ENCODE measurements at regions not wholly inside any gene's neighbourhood (a gene's known extent, or its start where the extent isn't known, plus 50 kb on each side); places are given as distances from the start of the nearest gene placed in this dataset.

- H3K4me1 ChIP-seq (replicated peaks in 1 of 4; ENCODE audit: control insufficient read depth in 3 of 4, insufficient read depth in 4 of 4, low read length in 3 of 4): no peaks in the 10 kb centered on the region
- no peaks in the 10 kb centered on the region for H4K20me1 ChIP-seq (replicated peaks in 1 of 2; ENCODE audit: control insufficient read depth in 1 of 2, insufficient read depth in 2 of 2, low read length in 2 of 2)
- no peak overlapping the region for H3K18ac ChIP-seq (ENCODE audit: extremely low read depth, low read length)
- H3K4me3 ChIP-seq (ENCODE audit: extremely low read depth in 1 of 4, insufficient read depth in 2 of 4, low read depth in 3 of 4, low read length in 4 of 4): no peak overlapping the region
- H3K4me2 ChIP-seq (ENCODE audit: insufficient read depth in 1 of 2, low read depth in 2 of 2, low read length in 2 of 2): no peak overlapping the region
- no peaks in the 10 kb centered on the region for H3K36me3 ChIP-seq (ENCODE audit: control insufficient read depth in 2 of 4, insufficient read depth in 4 of 4, low read length in 3 of 4)
- H3K14ac ChIP-seq (ENCODE audit: insufficient read length): no peak overlapping the region
- H3K27ac ChIP-seq (ENCODE audit: low read depth, low read length): no peak overlapping the region
- no peaks in the 10 kb centered on the region for H3K79me1 ChIP-seq (ENCODE audit: low read depth, low read length)
- POLR2A ChIA-PET (ENCODE audit: partially characterized antibody): interaction anchor here (1.0 kb wide), 1 partner anchor 13 kb away, joined by 3 read pairs; no protein-coding TSS in a partner anchor
- no peak overlapping the region for H2BK15ac ChIP-seq (ENCODE audit: low read length)
- DNase-seq (ENCODE audit: low read depth in 1 of 2, low spot score in 2 of 2): no peak
- H2BK5ac ChIP-seq (ENCODE audit: low read depth, low read length): no peak overlapping the region
- no peak overlapping the region for H3K56ac ChIP-seq (replicated peaks; ENCODE audit: insufficient read length, low read depth, low read length)
- H3K23me2 ChIP-seq (ENCODE audit: low read depth, low read length): no peaks in the 10 kb centered on the region
- CTCF ChIA-PET (ENCODE audit: partially characterized antibody): interaction anchor here (1.6 to 1.8 kb wide), 2 partner anchors 15 to 41 kb away, joined by 4 to 8 read pairs; no protein-coding TSS in a partner anchor
- H2BK12ac ChIP-seq (ENCODE audit: low read depth, low read length): no peak overlapping the region
- H4K8ac ChIP-seq (ENCODE audit: extremely low read depth, insufficient read depth, low read length): no peak overlapping the region
- no peaks in the 10 kb centered on the region for H3K27me3 ChIP-seq (replicated peaks in 1 of 4; ENCODE audit: control insufficient read depth in 3 of 4, extremely low read depth in 1 of 4, insufficient read depth in 3 of 4, low read length in 3 of 4)
- no peak overlapping the region for H3K9ac ChIP-seq (replicated peaks in 1 of 4; ENCODE audit: extremely low read depth in 1 of 4, low read depth in 3 of 4, low read length in 3 of 4)
- FAIRE-seq: no peak
- no peak overlapping the region for H2AK5ac ChIP-seq (ENCODE audit: low read depth, low read length)
- H2BK120ac ChIP-seq (replicated peaks; ENCODE audit: low read depth, low read length): no peak overlapping the region
- H4K5ac ChIP-seq (ENCODE audit: insufficient read length, low read depth, low read length): no peak overlapping the region
- peak overlapping the region; percentile 23; the same call in 1 of the 2 replicates for H2AFZ ChIP-seq (ENCODE audit: low read length)
- no peak overlapping the region for H3K4ac ChIP-seq (replicated peaks; ENCODE audit: insufficient read length, low read depth, low read length)
- no peak overlapping the region for H4K91ac ChIP-seq (replicated peaks; ENCODE audit: insufficient read length, low read length)
- H2BK20ac ChIP-seq (ENCODE audit: low read length): no peak overlapping the region
- H3K23ac ChIP-seq (ENCODE audit: insufficient read length): no peak overlapping the region
- no peaks in the 10 kb centered on the region for H3K79me2 ChIP-seq (ENCODE audit: control insufficient read depth in 1 of 2, insufficient read depth in 2 of 2, low read length in 2 of 2)
- 84% methylated on average over 2 of the region's 2 CpGs; no CpG with 5 or more reads in 1 of the 2 experiments for WGBS, 2 experiments (ENCODE audit: extremely low coverage in 1 of 2, insufficient coverage in 1 of 2, insufficient read length in 1 of 2, insufficient replicate concordance in 2 of 2, low coverage in 1 of 2, low lambda C conversion rate in 2 of 2, missing lambda C conversion rate in 1 of 2)
- peaks cover 0 to 4% of the 10 kb centered on the region in 2 experiments; a peak in 1 of 4 replicates for H3K9me3 ChIP-seq (ENCODE audit: insufficient read depth in 2 of 2, low read depth in 1 of 2, low read length in 1 of 2)
- TF ChIP-seq JUN (IDR thresholded peaks at IDR 0.05; ENCODE audit: low read depth, low read length) (no peak), RXRA (IDR thresholded peaks at IDR 0.05; ENCODE audit: insufficient read depth, low read depth, low read length) (no peak), MAFK (IDR thresholded peaks at IDR 0.05; ENCODE audit: low read depth, low read length) (no peak), NANOG (IDR thresholded peaks at IDR 0.05; ENCODE audit: insufficient read depth, low read depth, low read length, poor library complexity, severe bottlenecking) (no peak), GTF2F1 (IDR thresholded peaks at IDR 0.05; ENCODE audit: borderline replicate concordance, low read depth, low read length) (no peak), FOSL1 (IDR thresholded peaks at IDR 0.05; ENCODE audit: insufficient read depth, low read depth, low read length) (no peak), CHD2 (IDR thresholded peaks at IDR 0.05; ENCODE audit: low read length) (no peak), CBX5 (IDR thresholded peaks at IDR 0.05; ENCODE audit: low read depth, low read length) (no peak), SIRT6 (IDR thresholded peaks at IDR 0.05; ENCODE audit: low read length) (no peak), ATF2 (IDR thresholded peaks at IDR 0.05; ENCODE audit: low read length) (no peak), JUND (IDR thresholded peaks at IDR 0.05; ENCODE audit: low read length) (no peak)
Observed at GRCh38 chr5:96293966-96294883, 138.8 kb downstream of the PCSK1 start.

All from H1 (cell line).